Keratinocyte (primary cell): ENCODE measurements at regions not wholly inside any gene's neighbourhood (a gene's known extent, or its start where the extent isn't known, plus 50 kb on each side); places are given as distances from the start of the nearest gene placed in this dataset.

Experiments used
- DNase-seq: peaks from one replicate; pipeline ENCODE4 v3.0.0-alpha.2; 2011; ENCODE audit warnings: low read depth, missing footprints, low spot score
- FAIRE-seq: peaks from 2 replicates; lab custom pipeline; 2011; peaks lifted over from hg19 to GRCh38; lab: Jason Lieb, UNC
- H2AFZ ChIP-seq: 2 replicates; pipeline ENCODE4 v1.6.0; 2012; ENCODE audit warnings: low read length, control low read depth, inconsistent platforms; ENCODE audit not compliant: control insufficient read depth
- H3K27ac ChIP-seq: 2 replicates; pipeline ENCODE4 v1.5.1; 2011; ENCODE audit warnings: low read length; ENCODE audit not compliant: control insufficient read depth, insufficient read depth
- H3K27me3 ChIP-seq: 3 replicates; pipeline ENCODE4 v1.6.0; 2011; ENCODE audit warnings: low read length; ENCODE audit not compliant: control insufficient read depth, insufficient read depth; ENCODE audit errors: extremely low read depth
- H3K36me3 ChIP-seq, 2 experiments: 2 replicates in 1 of 2; 3 replicates in 1 of 2; pipeline ENCODE4 v1.5.1; 2011; ENCODE audit warnings: low read length in 2 of 2, mild to moderate bottlenecking in 1 of 2; ENCODE audit not compliant: control insufficient read depth in 2 of 2, insufficient read depth in 2 of 2; ENCODE audit errors: extremely low read depth in 1 of 2
- H3K4me1 ChIP-seq: 3 replicates; pipeline ENCODE4 v1.5.1; 2011; ENCODE audit warnings: low read length; ENCODE audit not compliant: control insufficient read depth, insufficient read depth; ENCODE audit errors: extremely low read depth
- H3K4me2 ChIP-seq: 3 replicates; pipeline ENCODE4 v1.6.0; 2011; ENCODE audit warnings: low read depth, low read length; ENCODE audit not compliant: control insufficient read depth, insufficient read depth; ENCODE audit errors: extremely low read depth
- H3K4me3 ChIP-seq, 3 experiments: fragments of 200-600 bp in 1 of 3; sonication (generic) in 1 of 3; 2 replicates in 2 of 3; 3 replicates in 1 of 3; pipeline ENCODE4 v1.5.1; 2011 to 2016; ENCODE audit warnings: low read length in 3 of 3, mild to moderate bottlenecking in 3 of 3, control low read depth in 2 of 3, inconsistent platforms in 1 of 3, low read depth in 1 of 3, mixed read lengths in 1 of 3, mixed run types in 1 of 3, moderate library complexity in 1 of 3; ENCODE audit not compliant: control insufficient read depth in 2 of 3, insufficient read depth in 2 of 3; ENCODE audit errors: extremely low read depth in 1 of 3
- H3K79me2 ChIP-seq: 2 replicates; pipeline ENCODE4 v1.6.0; 2012; ENCODE audit warnings: low read length; ENCODE audit not compliant: control insufficient read depth, insufficient read depth
- H3K9ac ChIP-seq: 3 replicates; pipeline ENCODE4 v1.6.0; 2011; ENCODE audit warnings: low read length; ENCODE audit not compliant: control insufficient read depth, insufficient read depth; ENCODE audit errors: extremely low read depth
- H3K9me1 ChIP-seq: 3 replicates; pipeline ENCODE4 v1.6.0; 2011; ENCODE audit warnings: low read length; ENCODE audit not compliant: control insufficient read depth, insufficient read depth; ENCODE audit errors: extremely low read depth
- H3K9me3 ChIP-seq: 2 replicates; pipeline ENCODE4 v1.5.1; 2012; ENCODE audit warnings: low read depth, low read length; ENCODE audit not compliant: control insufficient read depth
- H4K20me1 ChIP-seq: 3 replicates; pipeline ENCODE4 v1.6.0; 2011; ENCODE audit warnings: low read length; ENCODE audit not compliant: control insufficient read depth, insufficient read depth; ENCODE audit errors: extremely low read depth
- CTCF ChIP-seq, 3 experiments: IDR thresholded peaks in 1 of 3; conservative IDR thresholded peaks in 1 of 3; optimal IDR thresholded peaks in 1 of 3; 2 replicates in 2 of 3; 3 replicates in 1 of 3; pipeline versions ENCODE3 to v1.5.1; 2011; ENCODE audit warnings: low read length in 3 of 3, mild to moderate bottlenecking in 3 of 3, moderate library complexity in 2 of 3, control low read depth in 1 of 3, inconsistent platforms in 1 of 3; ENCODE audit not compliant: insufficient read depth in 2 of 3; ENCODE audit errors: extremely low read depth in 1 of 3
- EZH2 ChIP-seq: IDR thresholded peaks from one replicate; pipeline ENCODE4 v1.6.1; 2012; ENCODE audit warnings: inconsistent platforms, mild to moderate bottlenecking, low read length, moderate library complexity
- dilution Hi-C: fragments of 300-500 bp; cut with MboI; formaldehyde crosslinking; loops from one replicate; pipeline ENCODE4 v1.7.0; 2020; ENCODE audit warnings: low sequenced_read_pairs; ENCODE audit not compliant: extremely low pct_ligation_motif_present

- Histone ChIP-seq H3K36me3 (no peaks in the 10 kb centered on the region), H3K4me2 (no peak overlapping the region), H3K9me3 (no peaks in the 10 kb centered on the region), H3K27ac (no peak overlapping the region), H3K27me3 (peaks cover 5% of the 10 kb centered on the region), H3K9me1 (no peaks in the 10 kb centered on the region), H2AFZ (no peak overlapping the region), H3K4me1 (no peaks in the 10 kb centered on the region), H3K9ac (no peak overlapping the region), H3K79me2 (no peaks in the 10 kb centered on the region), H4K20me1 (no peaks in the 10 kb centered on the region), H3K4me3 (no peak overlapping the region)
- FAIRE-seq: no peak
- TF ChIP-seq EZH2 (no peak), CTCF (optimal IDR thresholded peaks at IDR 0.05 in 1 of 3, IDR thresholded peaks at IDR 0.05 in 1 of 3, conservative IDR thresholded peaks at IDR 0.05 in 1 of 3; ENCODE audit: extremely low read depth in 1 of 3, insufficient read depth in 2 of 3, low read length in 3 of 3) (no peak)
- no peak for DNase-seq
- dilution Hi-C loops: no loop called here
These were observed 400.4 kb upstream of the PLXNA2 start for GRCh38 chr1:208644401-208645160.

- FAIRE-seq: no peak
- no peak for DNase-seq
- H3K36me3 ChIP-seq: no peaks in the 10 kb centered on the region
- no peak overlapping the region for H3K4me3 ChIP-seq
- no peak overlapping the region for H2AFZ ChIP-seq
- H3K4me2 ChIP-seq: no peak overlapping the region
- no peaks in the 10 kb centered on the region for H3K4me1 ChIP-seq
- no peaks in the 10 kb centered on the region for H3K79me2 ChIP-seq
- H3K27ac ChIP-seq: no peak overlapping the region
- no peak for TF ChIP-seq EZH2
- H3K9ac ChIP-seq: no peak overlapping the region
- H3K9me1 ChIP-seq: no peaks in the 10 kb centered on the region
- H4K20me1 ChIP-seq: no peaks in the 10 kb centered on the region
- H3K9me3 ChIP-seq: no peaks in the 10 kb centered on the region
- dilution Hi-C loops: no loop called here
- H3K27me3 ChIP-seq: no peaks in the 10 kb centered on the region
These were observed 402.2 kb upstream of the PLXNA2 start for GRCh38 chr1:208646431-208646830.

GRCh38 chr1:208648146-208648545 is 404.0 kb upstream of the PLXNA2 start:
- Histone ChIP-seq H3K27ac (no peak overlapping the region), H3K9ac (no peak overlapping the region), H3K9me1 (no peaks in the 10 kb centered on the region), H2AFZ (no peak overlapping the region), H3K4me1 (no peaks in the 10 kb centered on the region), H3K36me3 (no peaks in the 10 kb centered on the region), H4K20me1 (no peaks in the 10 kb centered on the region), H3K79me2 (no peaks in the 10 kb centered on the region), H3K27me3 (no peaks in the 10 kb centered on the region), H3K9me3 (no peaks in the 10 kb centered on the region), H3K4me2 (no peak overlapping the region), H3K4me3 (no peak overlapping the region)
- DNase-seq: no peak
- FAIRE-seq: no peak
- TF ChIP-seq EZH2: no peak
- no peak for TF ChIP-seq CTCF (optimal IDR thresholded peaks at IDR 0.05 in 1 of 3, IDR thresholded peaks at IDR 0.05 in 1 of 3, conservative IDR thresholded peaks at IDR 0.05 in 1 of 3; ENCODE audit: extremely low read depth in 1 of 3, insufficient read depth in 2 of 3, low read length in 3 of 3)
- dilution Hi-C loops: no loop called here
